ENCODE measurements at regions not wholly inside any gene's neighbourhood (a gene's known extent, or its start where the extent isn't known, plus 50 kb on each side); places are given as distances from the start of the nearest gene placed in this dataset.

GRCh38 chrX:143800150-143800549 lies 79.6 kb upstream of the SPANXN2 start:
- Histone ChIP-seq H3K4me3 (no peak overlapping the region), H3K36me3 (no peaks in the 10 kb centered on the region), H3K27me3 (no peaks in the 10 kb centered on the region), H3K27ac (no peak overlapping the region), H3K4me1 (no peaks in the 10 kb centered on the region), H3K9me3 (replicated peaks) (no peaks in the 10 kb centered on the region)
- DNase-seq, result no peak

GRCh38 chrX:143788265-143788664 lies 67.7 kb upstream of the SPANXN2 start:
- H3K36me3 ChIP-seq, result no peaks in the 10 kb centered on the region
- no peaks in the 10 kb centered on the region for H3K27me3 ChIP-seq
- H3K4me1 ChIP-seq, result no peaks in the 10 kb centered on the region
- no peaks in the 10 kb centered on the region for H3K9me3 ChIP-seq (replicated peaks)
- no peak overlapping the region for H3K27ac ChIP-seq
- H3K4me3 ChIP-seq, result no peak overlapping the region
- DNase-seq, result peak; percentile 19 to 64

GRCh38 chrX:143787341-143787740 lies 66.8 kb upstream of the SPANXN2 start:
- H3K27ac ChIP-seq, result no peak overlapping the region
- H3K4me3 ChIP-seq, result no peak overlapping the region
- H3K4me1 ChIP-seq, result no peaks in the 10 kb centered on the region
- no peak for DNase-seq
- no peaks in the 10 kb centered on the region for H3K9me3 ChIP-seq (replicated peaks)
- no peaks in the 10 kb centered on the region for H3K27me3 ChIP-seq
- no peaks in the 10 kb centered on the region for H3K36me3 ChIP-seq

- peak; percentile 36 to 53 for DNase-seq
- Histone ChIP-seq H3K27me3 (no peaks in the 10 kb centered on the region), H3K4me1 (peaks cover 4% of the 10 kb centered on the region; the same call in 1 of the 2 replicates), H3K27ac (no peak overlapping the region), H3K36me3 (no peaks in the 10 kb centered on the region), H3K4me3 (no peak overlapping the region), H3K9me3 (replicated peaks) (no peaks in the 10 kb centered on the region)
Observed at GRCh38 chrX:143781103-143781502, 60.6 kb upstream of the SPANXN2 start.

Data from SJCRH30 (cell line).